ENCODE measurements at regions not wholly inside any gene's neighbourhood (a gene's known extent, or its start where the extent isn't known, plus 50 kb on each side); places are given as distances from the start of the nearest gene placed in this dataset.

GRCh38 chr3:153252963-153253362, 90.9 kb downstream of the RAP2B start:
- TF ChIP-seq, protein P1, sequence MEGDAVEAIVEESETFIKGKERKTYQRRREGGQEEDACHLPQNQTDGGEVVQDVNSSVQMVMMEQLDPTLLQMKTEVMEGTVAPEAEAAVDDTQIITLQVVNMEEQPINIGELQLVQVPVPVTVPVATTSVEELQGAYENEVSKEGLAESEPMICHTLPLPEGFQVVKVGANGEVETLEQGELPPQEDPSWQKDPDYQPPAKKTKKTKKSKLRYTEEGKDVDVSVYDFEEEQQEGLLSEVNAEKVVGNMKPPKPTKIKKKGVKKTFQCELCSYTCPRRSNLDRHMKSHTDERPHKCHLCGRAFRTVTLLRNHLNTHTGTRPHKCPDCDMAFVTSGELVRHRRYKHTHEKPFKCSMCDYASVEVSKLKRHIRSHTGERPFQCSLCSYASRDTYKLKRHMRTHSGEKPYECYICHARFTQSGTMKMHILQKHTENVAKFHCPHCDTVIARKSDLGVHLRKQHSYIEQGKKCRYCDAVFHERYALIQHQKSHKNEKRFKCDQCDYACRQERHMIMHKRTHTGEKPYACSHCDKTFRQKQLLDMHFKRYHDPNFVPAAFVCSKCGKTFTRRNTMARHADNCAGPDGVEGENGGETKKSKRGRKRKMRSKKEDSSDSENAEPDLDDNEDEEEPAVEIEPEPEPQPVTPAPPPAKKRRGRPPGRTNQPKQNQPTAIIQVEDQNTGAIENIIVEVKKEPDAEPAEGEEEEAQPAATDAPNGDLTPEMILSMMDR (IDR thresholded peaks at IDR 0.05; ENCODE audit: borderline replicate concordance, control extremely low read depth, extremely low read depth, insufficient read depth, missing control alignments): no peak
- DNase-seq (ENCODE audit: low spot score): no peak
- in situ Hi-C loops (cut with MboI; ENCODE audit: low sequenced_read_pairs, unreplicated experiment): no loop called here

GRCh38 chr3:153254361-153254760, 92.3 kb downstream of the RAP2B start:
- in situ Hi-C loops (cut with MboI; ENCODE audit: low sequenced_read_pairs, unreplicated experiment): no loop called here
- DNase-seq (ENCODE audit: low spot score): no peak

DNA sequence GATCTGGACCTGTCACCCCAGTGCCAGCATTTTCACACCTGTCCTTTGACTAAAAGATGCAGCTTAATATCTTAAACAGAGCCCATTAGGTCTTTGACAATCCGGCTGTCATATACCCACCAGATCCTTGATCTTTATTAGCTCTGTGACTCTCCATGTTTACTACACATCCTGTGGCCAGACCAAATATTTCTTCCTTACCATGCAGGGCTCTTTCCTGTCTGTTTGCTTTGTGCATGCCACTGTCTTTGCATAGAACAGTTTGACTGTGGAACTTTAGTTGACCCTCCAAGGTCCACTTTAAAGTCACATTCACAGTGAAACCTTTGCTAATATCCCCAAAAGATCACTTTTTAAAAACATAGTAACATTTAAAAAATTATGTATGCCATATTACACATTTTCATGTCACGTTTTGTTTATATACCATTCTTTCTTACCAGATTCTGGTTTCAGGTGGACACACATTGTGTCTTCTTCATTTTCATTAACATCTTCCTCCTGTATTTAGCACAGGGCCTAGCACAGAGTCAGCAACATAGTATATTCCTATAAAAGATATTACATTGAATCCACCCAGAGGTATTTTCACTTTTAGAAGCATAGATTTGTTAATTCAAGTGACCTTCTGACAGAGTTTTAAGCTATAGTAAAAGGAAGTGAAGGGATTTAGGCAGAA, 95.8 kb downstream of the RAP2B start:
- TF ChIP-seq, protein P1 (IDR thresholded peaks at IDR 0.05; ENCODE audit: borderline replicate concordance, control extremely low read depth, extremely low read depth, insufficient read depth, missing control alignments): no peak
- no peak for DNase-seq (ENCODE audit: low spot score)
- in situ Hi-C loops (cut with MboI; ENCODE audit: low sequenced_read_pairs, unreplicated experiment): no loop called here

More at GRCh38 chr3:153254361-153254760, 92.3 kb downstream of the RAP2B start:
- TF ChIP-seq, protein P1 (IDR thresholded peaks at IDR 0.05; ENCODE audit: borderline replicate concordance, control extremely low read depth, extremely low read depth, insufficient read depth, missing control alignments): no peak

- in situ Hi-C loops (cut with MboI; ENCODE audit: low sequenced_read_pairs, unreplicated experiment): no loop called here
- no peak for DNase-seq (ENCODE audit: low spot score)
- TF ChIP-seq, protein P1 (IDR thresholded peaks at IDR 0.05; ENCODE audit: borderline replicate concordance, control extremely low read depth, extremely low read depth, insufficient read depth, missing control alignments): no peak
These were observed 97.9 kb downstream of the RAP2B start for GRCh38 chr3:153259956-153260355.

DNA sequence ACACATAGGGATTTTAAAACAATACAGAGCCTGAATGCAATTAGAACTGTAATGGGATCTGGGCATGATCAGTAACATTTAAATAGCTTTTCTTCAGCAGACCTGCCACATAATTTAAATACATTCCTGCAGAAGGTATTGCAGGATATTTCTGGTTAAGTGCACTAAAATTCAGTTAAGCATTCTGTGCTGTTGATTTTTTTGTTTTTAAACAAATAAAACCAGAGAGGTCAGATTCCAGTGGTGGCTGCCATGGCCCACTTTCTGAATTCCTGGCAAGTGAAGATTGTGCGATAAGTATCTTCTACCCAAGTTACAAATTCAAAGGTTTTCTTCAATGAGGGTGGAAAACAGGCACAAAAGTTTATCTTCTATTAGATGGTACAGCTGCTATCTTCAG, 98.7 kb downstream of the RAP2B start:
- no peak for DNase-seq (ENCODE audit: low spot score)
- in situ Hi-C loops (cut with MboI; ENCODE audit: low sequenced_read_pairs, unreplicated experiment): no loop called here

DNA sequence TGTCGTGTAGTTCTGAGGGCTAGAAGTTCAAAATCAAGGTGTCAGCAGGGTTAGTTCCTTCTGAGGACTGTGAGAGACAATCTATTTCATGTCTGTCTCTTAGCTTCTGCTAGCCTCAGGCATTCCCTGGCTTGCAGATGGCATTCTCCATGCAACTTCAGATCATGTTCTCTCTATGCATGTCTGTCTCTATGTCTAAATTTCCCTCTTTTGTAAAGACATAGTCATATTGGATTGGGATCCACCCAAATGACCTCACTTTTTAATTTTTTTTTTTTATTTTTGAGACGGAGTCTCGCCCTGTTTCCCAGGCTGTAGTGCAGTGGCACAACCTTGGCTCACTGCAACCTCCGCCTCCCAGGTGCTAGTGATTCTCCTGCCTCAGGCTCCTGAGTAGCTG, 104.6 kb downstream of the RAP2B start:
- in situ Hi-C loops (cut with MboI; ENCODE audit: low sequenced_read_pairs, unreplicated experiment): no loop called here
- DNase-seq (ENCODE audit: low spot score): no peak
- TF ChIP-seq, protein P1 (IDR thresholded peaks at IDR 0.05; ENCODE audit: borderline replicate concordance, control extremely low read depth, extremely low read depth, insufficient read depth, missing control alignments): no peak

More for the DNA sequence above, 98.7 kb downstream of the RAP2B start:
- TF ChIP-seq, protein P1 (IDR thresholded peaks at IDR 0.05; ENCODE audit: borderline replicate concordance, control extremely low read depth, extremely low read depth, insufficient read depth, missing control alignments): no peak
